ENCODE measurements at regions not wholly inside any gene's neighbourhood (a gene's known extent, or its start where the extent isn't known, plus 50 kb on each side); places are given as distances from the start of the nearest gene placed in this dataset.

- Histone ChIP-seq H3K36me3 (ENCODE audit: control insufficient read depth, insufficient read depth, low read length) (no peaks in the 10 kb centered on the region), H3K4me1 (ENCODE audit: control insufficient read depth, insufficient read depth, low read length) (no peaks in the 10 kb centered on the region), H3K27me3 (ENCODE audit: control insufficient read depth, insufficient read depth, low read length, poor library complexity, severe bottlenecking) (no peaks in the 10 kb centered on the region), H3K4me3 (ENCODE audit: insufficient read depth, low read depth, low read length) (no peak overlapping the region), H3K9me3 (ENCODE audit: control insufficient read depth, low read length) (no peaks in the 10 kb centered on the region), H3K27ac (ENCODE audit: insufficient read depth, low read depth, low read length, poor library complexity, severe bottlenecking) (no peak overlapping the region)
- 87 to 89% methylated on average over 7 of the region's 7 CpGs for WGBS, 2 experiments
These were observed 788.8 kb upstream of the FAT3 start for GRCh38 chr11:91435694-91436395.

- H3K27ac ChIP-seq (ENCODE audit: insufficient read depth, low read depth, low read length, poor library complexity, severe bottlenecking): no peak overlapping the region
- 93% methylated on average over 8 of the region's 8 CpGs for WGBS, 2 experiments
- no peak overlapping the region for H3K4me3 ChIP-seq (ENCODE audit: insufficient read depth, low read depth, low read length)
- no peaks in the 10 kb centered on the region for H3K4me1 ChIP-seq (ENCODE audit: control insufficient read depth, insufficient read depth, low read length)
- H3K27me3 ChIP-seq (ENCODE audit: control insufficient read depth, insufficient read depth, low read length, poor library complexity, severe bottlenecking): no peaks in the 10 kb centered on the region
- no peaks in the 10 kb centered on the region for H3K9me3 ChIP-seq (ENCODE audit: control insufficient read depth, low read length)
- no peaks in the 10 kb centered on the region for H3K36me3 ChIP-seq (ENCODE audit: control insufficient read depth, insufficient read depth, low read length)
These were observed 791.2 kb upstream of the FAT3 start for GRCh38 chr11:91433284-91434010.

- no peaks in the 10 kb centered on the region for H3K9me3 ChIP-seq (ENCODE audit: control insufficient read depth, low read length)
- no peaks in the 10 kb centered on the region for H3K36me3 ChIP-seq (ENCODE audit: control insufficient read depth, insufficient read depth, low read length)
- H3K4me1 ChIP-seq (ENCODE audit: control insufficient read depth, insufficient read depth, low read length): no peaks in the 10 kb centered on the region
- H3K27me3 ChIP-seq (ENCODE audit: control insufficient read depth, insufficient read depth, low read length, poor library complexity, severe bottlenecking): no peaks in the 10 kb centered on the region
- WGBS, 2 experiments: 88 to 89% methylated on average over 3 of the region's 3 CpGs
- H3K27ac ChIP-seq (ENCODE audit: insufficient read depth, low read depth, low read length, poor library complexity, severe bottlenecking): no peak overlapping the region
- H3K4me3 ChIP-seq (ENCODE audit: insufficient read depth, low read depth, low read length): no peak overlapping the region
These were observed 803.0 kb upstream of the FAT3 start for GRCh38 chr11:91421641-91422040.

GRCh38 chr11:91407842-91408241, 816.8 kb upstream of the FAT3 start:
- H3K27ac ChIP-seq (ENCODE audit: insufficient read depth, low read depth, low read length, poor library complexity, severe bottlenecking): no peak overlapping the region
- H3K4me3 ChIP-seq (ENCODE audit: insufficient read depth, low read depth, low read length): no peak overlapping the region
- no peaks in the 10 kb centered on the region for H3K4me1 ChIP-seq (ENCODE audit: control insufficient read depth, insufficient read depth, low read length)
- no peaks in the 10 kb centered on the region for H3K27me3 ChIP-seq (ENCODE audit: control insufficient read depth, insufficient read depth, low read length, poor library complexity, severe bottlenecking)
- H3K9me3 ChIP-seq (ENCODE audit: control insufficient read depth, low read length): no peaks in the 10 kb centered on the region
- H3K36me3 ChIP-seq (ENCODE audit: control insufficient read depth, insufficient read depth, low read length): no peaks in the 10 kb centered on the region

GRCh38 chr11:91406009-91406408, 818.6 kb upstream of the FAT3 start:
- Histone ChIP-seq H3K9me3 (ENCODE audit: control insufficient read depth, low read length) (no peaks in the 10 kb centered on the region), H3K27me3 (ENCODE audit: control insufficient read depth, insufficient read depth, low read length, poor library complexity, severe bottlenecking) (no peaks in the 10 kb centered on the region), H3K36me3 (ENCODE audit: control insufficient read depth, insufficient read depth, low read length) (no peaks in the 10 kb centered on the region), H3K27ac (ENCODE audit: insufficient read depth, low read depth, low read length, poor library complexity, severe bottlenecking) (no peak overlapping the region), H3K4me1 (ENCODE audit: control insufficient read depth, insufficient read depth, low read length) (no peaks in the 10 kb centered on the region), H3K4me3 (ENCODE audit: insufficient read depth, low read depth, low read length) (no peak overlapping the region)
- 95 to 98% methylated on average over 2 of the region's 2 CpGs for WGBS, 2 experiments

GRCh38 chr11:91404344-91404743, 820.3 kb upstream of the FAT3 start:
- H3K27ac ChIP-seq (ENCODE audit: insufficient read depth, low read depth, low read length, poor library complexity, severe bottlenecking): no peak overlapping the region
- H3K4me1 ChIP-seq (ENCODE audit: control insufficient read depth, insufficient read depth, low read length): no peaks in the 10 kb centered on the region
- no peaks in the 10 kb centered on the region for H3K9me3 ChIP-seq (ENCODE audit: control insufficient read depth, low read length)
- no peaks in the 10 kb centered on the region for H3K36me3 ChIP-seq (ENCODE audit: control insufficient read depth, insufficient read depth, low read length)
- no peaks in the 10 kb centered on the region for H3K27me3 ChIP-seq (ENCODE audit: control insufficient read depth, insufficient read depth, low read length, poor library complexity, severe bottlenecking)
- H3K4me3 ChIP-seq (ENCODE audit: insufficient read depth, low read depth, low read length): no peak overlapping the region

- H3K27me3 ChIP-seq (ENCODE audit: control insufficient read depth, insufficient read depth, low read length, poor library complexity, severe bottlenecking): no peaks in the 10 kb centered on the region
- no peaks in the 10 kb centered on the region for H3K4me1 ChIP-seq (ENCODE audit: control insufficient read depth, insufficient read depth, low read length)
- no peak overlapping the region for H3K4me3 ChIP-seq (ENCODE audit: insufficient read depth, low read depth, low read length)
- 88% methylated on average over 2 of the region's 2 CpGs for WGBS, 2 experiments
- no peaks in the 10 kb centered on the region for H3K36me3 ChIP-seq (ENCODE audit: control insufficient read depth, insufficient read depth, low read length)
- no peaks in the 10 kb centered on the region for H3K9me3 ChIP-seq (ENCODE audit: control insufficient read depth, low read length)
- no peak overlapping the region for H3K27ac ChIP-seq (ENCODE audit: insufficient read depth, low read depth, low read length, poor library complexity, severe bottlenecking)
These were observed 827.5 kb upstream of the FAT3 start for GRCh38 chr11:91397134-91397468.

GRCh38 chr11:91396236-91397133, 828.1 kb upstream of the FAT3 start:
- no peaks in the 10 kb centered on the region for H3K27me3 ChIP-seq (ENCODE audit: control insufficient read depth, insufficient read depth, low read length, poor library complexity, severe bottlenecking)
- WGBS, 2 experiments: 94 to 97% methylated on average over 5 of the region's 6 CpGs
- no peak overlapping the region for H3K4me3 ChIP-seq (ENCODE audit: insufficient read depth, low read depth, low read length)
- H3K4me1 ChIP-seq (ENCODE audit: control insufficient read depth, insufficient read depth, low read length): no peaks in the 10 kb centered on the region
- H3K9me3 ChIP-seq (ENCODE audit: control insufficient read depth, low read length): no peaks in the 10 kb centered on the region
- no peak overlapping the region for H3K27ac ChIP-seq (ENCODE audit: insufficient read depth, low read depth, low read length, poor library complexity, severe bottlenecking)
- no peaks in the 10 kb centered on the region for H3K36me3 ChIP-seq (ENCODE audit: control insufficient read depth, insufficient read depth, low read length)

- Histone ChIP-seq H3K36me3 (ENCODE audit: control insufficient read depth, insufficient read depth, low read length) (no peaks in the 10 kb centered on the region), H3K4me1 (ENCODE audit: control insufficient read depth, insufficient read depth, low read length) (no peaks in the 10 kb centered on the region), H3K27me3 (ENCODE audit: control insufficient read depth, insufficient read depth, low read length, poor library complexity, severe bottlenecking) (no peaks in the 10 kb centered on the region), H3K27ac (ENCODE audit: insufficient read depth, low read depth, low read length, poor library complexity, severe bottlenecking) (no peak overlapping the region), H3K9me3 (ENCODE audit: control insufficient read depth, low read length) (no peaks in the 10 kb centered on the region), H3K4me3 (ENCODE audit: insufficient read depth, low read depth, low read length) (no peak overlapping the region)
- WGBS, 2 experiments: 95 to 96% methylated on average over 4 of the region's 5 CpGs
These were observed 829.7 kb upstream of the FAT3 start for GRCh38 chr11:91394727-91395414.
